GM12878 (cell line): ENCODE measurements at regions not wholly inside any gene's neighbourhood (a gene's known extent, or its start where the extent isn't known, plus 50 kb on each side); places are given as distances from the start of the nearest gene placed in this dataset.

Experiments
- ATAC-seq: fragments of 200-7000 bp; cut with Tn5 transposase; 3 replicates; pipeline ENCODE4 v1.9.1; 2020; ENCODE audit warnings: mild to moderate bottlenecking, moderate library complexity
- BruUV-seq: library from RNA; stranded (reverse); fragments of 400-500 nt; replicated peaks from 2 replicates; lab custom pipeline; 2021; lab: Mats Ljungman, UMichigan
- CTCF ChIA-PET: fragments of 300-600 bp; sonication (Branson Sonifier 250); formaldehyde crosslinking; extraction: SDS; loops from one replicate; lab custom pipeline; 2021; ENCODE audit warnings: inconsistent platforms; lab: Yijun Ruan, JAX
- POLR2A ChIA-PET: fragments of 350-600 bp; formaldehyde crosslinking; extraction: SDS; loops from one replicate; lab custom pipeline; 2021; ENCODE audit warnings: inconsistent platforms; lab: Charles Lee
- RAD21 ChIA-PET: fragments of 300-600 bp; sonication (Branson Sonifier 250); formaldehyde crosslinking; loops from one replicate; lab custom pipeline; 2023; ENCODE audit warnings: antibody characterized with exemption; ENCODE audit not compliant: unreplicated experiment; lab: Charles Lee
- SMC1A ChIA-PET: fragments of 300-600 bp; sonication (Branson Sonifier 250); formaldehyde crosslinking; loops from one replicate; lab custom pipeline; 2023; ENCODE audit not compliant: unreplicated experiment, uncharacterized antibody; lab: Charles Lee
- DNase-seq: peaks from one replicate; pipeline ENCODE4 v3.0.0-alpha.2; 2011; ENCODE audit warnings: low read depth, low spot score
- FAIRE-seq: peaks from 3 replicates; lab custom pipeline; 2011; peaks lifted over from hg19 to GRCh38; lab: Jason Lieb, UNC
- H2AFZ ChIP-seq: 2 replicates; pipeline ENCODE4 v1.6.0; 2011; ENCODE audit warnings: low read depth, low read length, control low read depth; ENCODE audit not compliant: control insufficient read depth
- H3K27ac ChIP-seq: 2 replicates; pipeline ENCODE4 v1.5.1; 2011; ENCODE audit warnings: control low read depth; ENCODE audit not compliant: control insufficient read depth, insufficient read depth
- H3K27me3 ChIP-seq, 2 experiments: replicated peaks in 1 of 2; 2 replicates each; pipeline versions ENCODE4 v1.6.0 to v1.6.1; 2011; ENCODE audit warnings: low read length in 1 of 2; ENCODE audit not compliant: control insufficient read depth in 2 of 2, insufficient read depth in 2 of 2
- H3K36me3 ChIP-seq, 2 experiments: 2 replicates each; pipeline ENCODE4 v1.5.1; 2011; ENCODE audit warnings: low read length in 1 of 2; ENCODE audit not compliant: control insufficient read depth in 2 of 2, insufficient read depth in 2 of 2
- H3K4me1 ChIP-seq: 2 replicates; pipeline ENCODE4 v1.6.1; 2011; ENCODE audit warnings: mild to moderate bottlenecking, low read length, moderate library complexity, mixed read lengths; ENCODE audit not compliant: control insufficient read depth, insufficient read depth
- H3K4me2 ChIP-seq: 2 replicates; pipeline ENCODE4 v1.6.0; 2011; ENCODE audit warnings: control low read depth; ENCODE audit not compliant: control insufficient read depth, insufficient read depth
- H3K4me3 ChIP-seq: fragments of 200-600 bp; sonication (generic); 2 replicates; pipeline ENCODE4 v1.5.1; 2016
- H3K79me2 ChIP-seq: 2 replicates; pipeline ENCODE4 v1.6.0; 2011; ENCODE audit warnings: low read length; ENCODE audit not compliant: control insufficient read depth, insufficient read depth
- H3K9ac ChIP-seq: 2 replicates; pipeline ENCODE4 v1.8.0; 2011; ENCODE audit warnings: low read length, control low read depth, mixed read lengths; ENCODE audit not compliant: control insufficient read depth, insufficient read depth
- H3K9me3 ChIP-seq: replicated peaks from 3 replicates; pipeline ENCODE4 v1.5.1; 2011; ENCODE audit warnings: mild to moderate bottlenecking, low read length; ENCODE audit not compliant: control insufficient read depth, insufficient read depth
- H4K20me1 ChIP-seq: 2 replicates; pipeline ENCODE4 v1.6.0; 2011; ENCODE audit not compliant: control insufficient read depth, insufficient read depth
- ATF7 ChIP-seq: fragments of 450-650 bp; IDR thresholded peaks from 2 replicates; pipeline ENCODE4 v1.6.1; 2016; ENCODE audit warnings: low read depth, mild to moderate bottlenecking
- FOXK2 ChIP-seq: fragments of 450-650 bp; IDR thresholded peaks from 2 replicates; pipeline ENCODE4 v1.6.1; 2017; ENCODE audit warnings: mild to moderate bottlenecking, moderate library complexity
- MYC ChIP-seq: IDR thresholded peaks from 2 replicates; pipeline ENCODE4 v1.6.1; 2011; ENCODE audit warnings: mild to moderate bottlenecking, low read length, moderate library complexity, inconsistent platforms; ENCODE audit not compliant: insufficient read depth, insufficient replicate concordance, insufficient read length, severe bottlenecking
- NBN ChIP-seq: fragments of 450-650 bp; IDR thresholded peaks from 2 replicates; pipeline ENCODE4 v1.6.1; 2016
- NFXL1 ChIP-seq: fragments of 450-650 bp; IDR thresholded peaks from 2 replicates; pipeline ENCODE4 v1.6.1; 2017; ENCODE audit warnings: antibody characterized with exemption, mild to moderate bottlenecking, borderline replicate concordance
- RCOR1 ChIP-seq: conservative IDR thresholded peaks from 2 replicates; pipeline ENCODE4 v1.6.1; 2012; ENCODE audit warnings: low read depth, low read length, improper control_type of control experiment
- YBX1 ChIP-seq: fragments of 450-650 bp; IDR thresholded peaks from 2 replicates; pipeline ENCODE4 v1.6.1; 2016; ENCODE audit warnings: antibody characterized with exemption
- ZNF207 ChIP-seq: fragments of 450-650 bp; IDR thresholded peaks from 2 replicates; pipeline ENCODE4 v1.6.1; 2014; ENCODE audit warnings: antibody characterized with exemption, mild to moderate bottlenecking, borderline replicate concordance
- ZNF217 ChIP-seq: fragments of 450-650 bp; IDR thresholded peaks from 2 replicates; pipeline ENCODE4 v1.6.1; 2017; ENCODE audit warnings: antibody characterized with exemption, mild to moderate bottlenecking
- WGBS: methylation state at CpG from one replicate; pipeline ENCODE4 v1.1.6; 2016; ENCODE audit warnings: low lambda C conversion rate; ENCODE audit not compliant: insufficient replicate concordance, insufficient coverage; ENCODE audit errors: missing lambda C conversion rate; 5-methylcytosine and 5-hydroxymethylcytosine counted together
- in situ Hi-C: fragments of 300-500 bp; cut with MboI; formaldehyde crosslinking; loops from 9 replicates; pipeline ENCODE4 v1.14.3; 2018; ENCODE audit warnings: mixed read lengths
- intact Hi-C: fragments of 100-400 bp; cut with micrococcal nuclease; formaldehyde crosslinking; loops from one replicate; pipeline ENCODE4 v1.14.2; 2022; ENCODE audit not compliant: unreplicated experiment
- TF ChIP-seq, protein P1 (sequence below), 3 experiments: IDR thresholded peaks in 2 of 3; conservative IDR thresholded peaks in 1 of 3; 2 replicates each; pipeline ENCODE4 v1.5.1; 2011; ENCODE audit warnings: low read depth in 3 of 3, low read length in 3 of 3, mild to moderate bottlenecking in 3 of 3, control low read depth in 2 of 3, moderate library complexity in 2 of 3, inconsistent platforms in 1 of 3, mixed read lengths in 1 of 3; ENCODE audit not compliant: control insufficient read depth in 2 of 3, insufficient read depth in 1 of 3; ENCODE audit errors: extremely low read depth in 1 of 3
- TF ChIP-seq, protein P2 (sequence below): IDR thresholded peaks from 2 replicates; pipeline ENCODE4 v1.6.1; 2012; ENCODE audit warnings: low read depth, low read length, improper control_type of control experiment
- TF ChIP-seq, protein P3 (sequence below): IDR thresholded peaks from 2 replicates; pipeline ENCODE4 v1.6.1; 2012; ENCODE audit warnings: low read length, inconsistent platforms
- TF ChIP-seq, protein P4 (sequence below): IDR thresholded peaks from 2 replicates; pipeline ENCODE4 v1.6.1; 2011; ENCODE audit warnings: mild to moderate bottlenecking, low read depth, low read length, moderate library complexity; ENCODE audit not compliant: insufficient replicate concordance
- TF ChIP-seq, protein P5 (sequence below): fragments of 450-650 bp; IDR thresholded peaks from 2 replicates; pipeline ENCODE4 v1.6.1; 2016; ENCODE audit warnings: mild to moderate bottlenecking
- TF ChIP-seq, protein P6 (sequence below): fragments of 450-650 bp; IDR thresholded peaks from 2 replicates; pipeline ENCODE4 v1.6.1; 2016; ENCODE audit warnings: mild to moderate bottlenecking

DNA sequence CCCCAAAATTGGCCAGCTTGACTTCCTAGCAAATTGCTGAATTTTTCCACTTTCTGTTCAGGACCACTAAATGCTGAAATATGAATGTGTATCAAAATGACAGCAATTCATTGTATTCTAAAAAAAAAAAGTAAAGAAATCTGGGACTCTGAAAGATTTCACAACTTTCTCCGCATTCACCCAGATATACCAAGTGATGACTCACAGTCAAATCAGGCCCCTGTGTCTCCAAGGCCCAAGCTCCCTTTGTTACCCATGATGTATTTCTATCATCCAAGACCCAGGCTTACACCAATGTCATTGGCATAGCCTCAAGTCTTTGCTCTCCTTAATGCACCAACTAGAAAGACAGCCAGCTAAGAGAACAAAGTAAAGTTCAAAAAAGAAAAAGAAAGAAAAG is 493.9 kb downstream of the NTRK2 start:
- no peak for FAIRE-seq
- Histone ChIP-seq H3K4me1 (no peaks in the 10 kb centered on the region), H3K9ac (no peak overlapping the region), H2AFZ (no peak overlapping the region), H3K36me3 (no peaks in the 10 kb centered on the region), H3K9me3 (no peaks in the 10 kb centered on the region), H3K4me2 (no peak overlapping the region), H4K20me1 (no peaks in the 10 kb centered on the region), H3K4me3 (no peak overlapping the region), H3K27me3 (no peaks in the 10 kb centered on the region), H3K27ac (no peak overlapping the region), H3K79me2 (no peaks in the 10 kb centered on the region)
- intact Hi-C loops (no loop called here), in situ Hi-C loops (no loop called here)
- BruUV-seq: no TSS peak
- ChIA-PET RAD21 (no interaction called here), SMC1A (interaction anchor here (0.7 kb wide), 1 partner anchor 420 kb away, joined by 3 read pairs; no protein-coding TSS in a partner anchor), POLR2A (no interaction called here), CTCF (interaction anchor here (1.9 kb wide), 1 partner anchor 13 kb away, joined by 6 read pairs; no protein-coding TSS in a partner anchor)
- DNase-seq: no peak
- no peak for TF ChIP-seq ZNF207
- no peak for TF ChIP-seq NFXL1
- no peak for TF ChIP-seq ZNF217
- TF ChIP-seq, protein P1, sequence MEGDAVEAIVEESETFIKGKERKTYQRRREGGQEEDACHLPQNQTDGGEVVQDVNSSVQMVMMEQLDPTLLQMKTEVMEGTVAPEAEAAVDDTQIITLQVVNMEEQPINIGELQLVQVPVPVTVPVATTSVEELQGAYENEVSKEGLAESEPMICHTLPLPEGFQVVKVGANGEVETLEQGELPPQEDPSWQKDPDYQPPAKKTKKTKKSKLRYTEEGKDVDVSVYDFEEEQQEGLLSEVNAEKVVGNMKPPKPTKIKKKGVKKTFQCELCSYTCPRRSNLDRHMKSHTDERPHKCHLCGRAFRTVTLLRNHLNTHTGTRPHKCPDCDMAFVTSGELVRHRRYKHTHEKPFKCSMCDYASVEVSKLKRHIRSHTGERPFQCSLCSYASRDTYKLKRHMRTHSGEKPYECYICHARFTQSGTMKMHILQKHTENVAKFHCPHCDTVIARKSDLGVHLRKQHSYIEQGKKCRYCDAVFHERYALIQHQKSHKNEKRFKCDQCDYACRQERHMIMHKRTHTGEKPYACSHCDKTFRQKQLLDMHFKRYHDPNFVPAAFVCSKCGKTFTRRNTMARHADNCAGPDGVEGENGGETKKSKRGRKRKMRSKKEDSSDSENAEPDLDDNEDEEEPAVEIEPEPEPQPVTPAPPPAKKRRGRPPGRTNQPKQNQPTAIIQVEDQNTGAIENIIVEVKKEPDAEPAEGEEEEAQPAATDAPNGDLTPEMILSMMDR (IDR thresholded peaks at IDR 0.05 in 2 of 3, conservative IDR thresholded peaks at IDR 0.05 in 1 of 3; ENCODE audit: control insufficient read depth in 2 of 3, extremely low read depth in 1 of 3, insufficient read depth in 1 of 3, low read depth in 3 of 3, low read length in 3 of 3): no peak
- TF ChIP-seq ATF7: no peak
- TF ChIP-seq YBX1: no peak
- no peak for TF ChIP-seq NBN
- no peak for TF ChIP-seq MYC
- TF ChIP-seq, protein P2, sequence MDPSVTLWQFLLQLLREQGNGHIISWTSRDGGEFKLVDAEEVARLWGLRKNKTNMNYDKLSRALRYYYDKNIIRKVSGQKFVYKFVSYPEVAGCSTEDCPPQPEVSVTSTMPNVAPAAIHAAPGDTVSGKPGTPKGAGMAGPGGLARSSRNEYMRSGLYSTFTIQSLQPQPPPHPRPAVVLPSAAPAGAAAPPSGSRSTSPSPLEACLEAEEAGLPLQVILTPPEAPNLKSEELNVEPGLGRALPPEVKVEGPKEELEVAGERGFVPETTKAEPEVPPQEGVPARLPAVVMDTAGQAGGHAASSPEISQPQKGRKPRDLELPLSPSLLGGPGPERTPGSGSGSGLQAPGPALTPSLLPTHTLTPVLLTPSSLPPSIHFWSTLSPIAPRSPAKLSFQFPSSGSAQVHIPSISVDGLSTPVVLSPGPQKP: no peak
- TF ChIP-seq, protein P3, sequence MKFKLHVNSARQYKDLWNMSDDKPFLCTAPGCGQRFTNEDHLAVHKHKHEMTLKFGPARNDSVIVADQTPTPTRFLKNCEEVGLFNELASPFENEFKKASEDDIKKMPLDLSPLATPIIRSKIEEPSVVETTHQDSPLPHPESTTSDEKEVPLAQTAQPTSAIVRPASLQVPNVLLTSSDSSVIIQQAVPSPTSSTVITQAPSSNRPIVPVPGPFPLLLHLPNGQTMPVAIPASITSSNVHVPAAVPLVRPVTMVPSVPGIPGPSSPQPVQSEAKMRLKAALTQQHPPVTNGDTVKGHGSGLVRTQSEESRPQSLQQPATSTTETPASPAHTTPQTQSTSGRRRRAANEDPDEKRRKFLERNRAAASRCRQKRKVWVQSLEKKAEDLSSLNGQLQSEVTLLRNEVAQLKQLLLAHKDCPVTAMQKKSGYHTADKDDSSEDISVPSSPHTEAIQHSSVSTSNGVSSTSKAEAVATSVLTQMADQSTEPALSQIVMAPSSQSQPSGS: no peak
- TF ChIP-seq, protein P4, sequence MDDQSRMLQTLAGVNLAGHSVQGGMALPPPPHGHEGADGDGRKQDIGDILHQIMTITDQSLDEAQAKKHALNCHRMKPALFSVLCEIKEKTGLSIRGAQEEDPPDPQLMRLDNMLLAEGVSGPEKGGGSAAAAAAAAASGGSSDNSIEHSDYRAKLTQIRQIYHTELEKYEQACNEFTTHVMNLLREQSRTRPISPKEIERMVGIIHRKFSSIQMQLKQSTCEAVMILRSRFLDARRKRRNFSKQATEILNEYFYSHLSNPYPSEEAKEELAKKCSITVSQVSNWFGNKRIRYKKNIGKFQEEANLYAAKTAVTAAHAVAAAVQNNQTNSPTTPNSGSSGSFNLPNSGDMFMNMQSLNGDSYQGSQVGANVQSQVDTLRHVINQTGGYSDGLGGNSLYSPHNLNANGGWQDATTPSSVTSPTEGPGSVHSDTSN: no peak
- TF ChIP-seq, protein P5, sequence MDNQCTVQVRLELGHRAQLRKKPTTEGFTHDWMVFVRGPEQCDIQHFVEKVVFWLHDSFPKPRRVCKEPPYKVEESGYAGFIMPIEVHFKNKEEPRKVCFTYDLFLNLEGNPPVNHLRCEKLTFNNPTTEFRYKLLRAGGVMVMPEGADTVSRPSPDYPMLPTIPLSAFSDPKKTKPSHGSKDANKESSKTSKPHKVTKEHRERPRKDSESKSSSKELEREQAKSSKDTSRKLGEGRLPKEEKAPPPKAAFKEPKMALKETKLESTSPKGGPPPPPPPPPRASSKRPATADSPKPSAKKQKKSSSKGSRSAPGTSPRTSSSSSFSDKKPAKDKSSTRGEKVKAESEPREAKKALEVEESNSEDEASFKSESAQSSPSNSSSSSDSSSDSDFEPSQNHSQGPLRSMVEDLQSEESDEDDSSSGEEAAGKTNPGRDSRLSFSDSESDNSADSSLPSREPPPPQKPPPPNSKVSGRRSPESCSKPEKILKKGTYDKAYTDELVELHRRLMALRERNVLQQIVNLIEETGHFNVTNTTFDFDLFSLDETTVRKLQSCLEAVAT: no peak
- TF ChIP-seq FOXK2: no peak
- TF ChIP-seq, protein P6, sequence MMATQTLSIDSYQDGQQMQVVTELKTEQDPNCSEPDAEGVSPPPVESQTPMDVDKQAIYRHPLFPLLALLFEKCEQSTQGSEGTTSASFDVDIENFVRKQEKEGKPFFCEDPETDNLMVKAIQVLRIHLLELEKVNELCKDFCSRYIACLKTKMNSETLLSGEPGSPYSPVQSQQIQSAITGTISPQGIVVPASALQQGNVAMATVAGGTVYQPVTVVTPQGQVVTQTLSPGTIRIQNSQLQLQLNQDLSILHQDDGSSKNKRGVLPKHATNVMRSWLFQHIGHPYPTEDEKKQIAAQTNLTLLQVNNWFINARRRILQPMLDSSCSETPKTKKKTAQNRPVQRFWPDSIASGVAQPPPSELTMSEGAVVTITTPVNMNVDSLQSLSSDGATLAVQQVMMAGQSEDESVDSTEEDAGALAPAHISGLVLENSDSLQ: no peak
- TF ChIP-seq RCOR1: no peak
- whole genome bisulfite sequencing: 36% methylated on average over 1 of the region's 1 CpG
- ATAC-seq: no peak
